ENCODE measurements at regions not wholly inside any gene's neighbourhood (a gene's known extent, or its start where the extent isn't known, plus 50 kb on each side); places are given as distances from the start of the nearest gene placed in this dataset.

- H3K79me1 ChIP-seq (ENCODE audit: low read depth, low read length), result peaks cover 5% of the 10 kb centered on the region
- H2BK15ac ChIP-seq (ENCODE audit: low read length), result peak overlapping the region; percentile 75
- no peaks in the 10 kb centered on the region for H3K9me3 ChIP-seq (replicated peaks in 1 of 2; ENCODE audit: control insufficient read depth in 2 of 2, insufficient read depth in 1 of 2, low read depth in 1 of 2, low read length in 2 of 2)
- peak overlapping the region; percentile 95 for H3K9ac ChIP-seq (ENCODE audit: low read depth, low read length, poor library complexity)
- peak overlapping the region; percentile 99 for H3K18ac ChIP-seq (ENCODE audit: low read length)
- peak overlapping the region; percentile 89 for H3K4me2 ChIP-seq (ENCODE audit: insufficient read depth, low read length, poor library complexity, severe bottlenecking)
- H3K23ac ChIP-seq (ENCODE audit: low read depth, low read length, poor library complexity), result peak overlapping the region; percentile 92
- WGBS, 2 donors (ENCODE audit: extremely low coverage in 2 of 2, insufficient read length in 2 of 2, insufficient replicate concordance in 1 of 2), result no CpG with 5 or more reads among the region's 77 CpGs
- no peak overlapping the region for H2BK12ac ChIP-seq (ENCODE audit: low read length)
- peak overlapping the region; percentile 98 for H2AFZ ChIP-seq (ENCODE audit: low read length)
- DNase-seq (ENCODE audit: low spot score), result peak; percentile 31
- H3K27ac ChIP-seq (replicated peaks; ENCODE audit: low read length), result peak overlapping the region; percentile 74
- H3K4ac ChIP-seq (ENCODE audit: low read length), result peak overlapping the region; percentile 94
- peak overlapping the region; percentile 95 for H2BK5ac ChIP-seq (ENCODE audit: low read length)
- peaks cover 0 to 16% (median 0%) of the 10 kb centered on the region in 3 experiments for H3K27me3 ChIP-seq (ENCODE audit: control insufficient read depth in 3 of 3, insufficient read depth in 3 of 3, low read depth in 1 of 3, low read length in 3 of 3)
- peak overlapping the region; percentile 83 for H3K14ac ChIP-seq (ENCODE audit: low read length)
- peaks cover 18 to 25% of the 10 kb centered on the region in 2 donors for H3K4me1 ChIP-seq (ENCODE audit: control insufficient read depth in 2 of 2, insufficient read depth in 1 of 2, low read depth in 1 of 2, low read length in 2 of 2)
- H4K8ac ChIP-seq (ENCODE audit: low read depth, low read length), result no peak overlapping the region
- H2AK5ac ChIP-seq (ENCODE audit: low read depth, low read length), result peak overlapping the region; percentile 91
- no peak overlapping the region for H4K91ac ChIP-seq (ENCODE audit: low read depth, low read length, poor library complexity)
- H2BK120ac ChIP-seq (ENCODE audit: low read depth, low read length), result peak overlapping the region; percentile 18
- peak overlapping the region; percentile 70 to 95 for H3K4me3 ChIP-seq (ENCODE audit: low read length in 2 of 2)
- H3K36me3 ChIP-seq (replicated peaks in 1 of 2; ENCODE audit: control insufficient read depth in 2 of 2, insufficient read depth in 2 of 2, low read length in 2 of 2), result no peaks in the 10 kb centered on the region
These were observed 100.3 kb upstream of the SVIL start for GRCh38 chr10:29734962-29735627.

- peak overlapping the region; percentile 95 for H3K9ac ChIP-seq (ENCODE audit: low read depth, low read length, poor library complexity)
- no CpG with 5 or more reads among the region's 10 CpGs for WGBS, 2 donors (ENCODE audit: extremely low coverage in 2 of 2, insufficient read length in 2 of 2, insufficient replicate concordance in 1 of 2)
- no peak overlapping the region for H2BK12ac ChIP-seq (ENCODE audit: low read length)
- H3K36me3 ChIP-seq (replicated peaks in 1 of 2; ENCODE audit: control insufficient read depth in 2 of 2, insufficient read depth in 2 of 2, low read length in 2 of 2), result no peaks in the 10 kb centered on the region
- H4K8ac ChIP-seq (ENCODE audit: low read depth, low read length), result no peak overlapping the region
- H3K4ac ChIP-seq (ENCODE audit: low read length), result no peak overlapping the region
- peaks cover 5% of the 10 kb centered on the region for H3K79me1 ChIP-seq (ENCODE audit: low read depth, low read length)
- peak overlapping the region; percentile 83 for H3K14ac ChIP-seq (ENCODE audit: low read length)
- peak overlapping the region; percentile 98 for H2AFZ ChIP-seq (ENCODE audit: low read length)
- peak overlapping the region; percentile 95 for H2BK5ac ChIP-seq (ENCODE audit: low read length)
- peak overlapping the region; percentile 70 to 95 for H3K4me3 ChIP-seq (ENCODE audit: low read length in 2 of 2)
- H3K4me2 ChIP-seq (ENCODE audit: insufficient read depth, low read length, poor library complexity, severe bottlenecking), result peak overlapping the region; percentile 89
- H2BK15ac ChIP-seq (ENCODE audit: low read length), result peak overlapping the region; percentile 75
- H4K91ac ChIP-seq (ENCODE audit: low read depth, low read length, poor library complexity), result no peak overlapping the region
- H3K4me1 ChIP-seq (ENCODE audit: control insufficient read depth in 2 of 2, insufficient read depth in 1 of 2, low read depth in 1 of 2, low read length in 2 of 2), result peaks cover 18 to 25% of the 10 kb centered on the region in 2 donors
- no peaks in the 10 kb centered on the region for H3K9me3 ChIP-seq (replicated peaks in 1 of 2; ENCODE audit: control insufficient read depth in 2 of 2, insufficient read depth in 1 of 2, low read depth in 1 of 2, low read length in 2 of 2)
- peak overlapping the region; percentile 24 for H3K27ac ChIP-seq (replicated peaks; ENCODE audit: low read length)
- H2AK5ac ChIP-seq (ENCODE audit: low read depth, low read length), result peak overlapping the region; percentile 91
- peak overlapping the region; percentile 99 for H3K18ac ChIP-seq (ENCODE audit: low read length)
- H2BK120ac ChIP-seq (ENCODE audit: low read depth, low read length), result peak overlapping the region; percentile 18
- H3K27me3 ChIP-seq (ENCODE audit: control insufficient read depth in 3 of 3, insufficient read depth in 3 of 3, low read depth in 1 of 3, low read length in 3 of 3), result peaks cover 0 to 15% (median 0%) of the 10 kb centered on the region in 3 experiments
- no peak for DNase-seq (ENCODE audit: low spot score)
- no peak overlapping the region for H3K23ac ChIP-seq (ENCODE audit: low read depth, low read length, poor library complexity)
These were observed 99.8 kb upstream of the SVIL start for GRCh38 chr10:29734640-29734961.

GRCh38 chr10:29733323-29733722 is 98.6 kb upstream of the SVIL start:
- Histone ChIP-seq H3K9ac (ENCODE audit: low read depth, low read length, poor library complexity) (no peak overlapping the region), H4K91ac (ENCODE audit: low read depth, low read length, poor library complexity) (no peak overlapping the region), H3K27me3 (ENCODE audit: control insufficient read depth in 3 of 3, insufficient read depth in 3 of 3, low read depth in 1 of 3, low read length in 3 of 3) (peaks cover 0 to 9% (median 0%) of the 10 kb centered on the region in 3 experiments), H2AK5ac (ENCODE audit: low read depth, low read length) (peak overlapping the region; percentile 68), H3K18ac (ENCODE audit: low read length) (peak overlapping the region; percentile 92), H3K27ac (replicated peaks; ENCODE audit: low read length) (no peak overlapping the region), H2BK120ac (ENCODE audit: low read depth, low read length) (no peak overlapping the region), H4K8ac (ENCODE audit: low read depth, low read length) (no peak overlapping the region), H3K4me1 (ENCODE audit: control insufficient read depth in 2 of 2, insufficient read depth in 1 of 2, low read depth in 1 of 2, low read length in 2 of 2) (peaks cover 28 to 30% of the 10 kb centered on the region in 2 donors), H3K9me3 (replicated peaks in 1 of 2; ENCODE audit: control insufficient read depth in 2 of 2, insufficient read depth in 1 of 2, low read depth in 1 of 2, low read length in 2 of 2) (no peaks in the 10 kb centered on the region), H2AFZ (ENCODE audit: low read length) (no peak overlapping the region), H3K79me1 (ENCODE audit: low read depth, low read length) (peaks cover 5% of the 10 kb centered on the region), H3K4me2 (ENCODE audit: insufficient read depth, low read length, poor library complexity, severe bottlenecking) (no peak overlapping the region), H3K14ac (ENCODE audit: low read length) (no peak overlapping the region), H3K36me3 (replicated peaks in 1 of 2; ENCODE audit: control insufficient read depth in 2 of 2, insufficient read depth in 2 of 2, low read length in 2 of 2) (no peaks in the 10 kb centered on the region), H3K4me3 (ENCODE audit: low read length in 2 of 2) (no peak overlapping the region), H2BK5ac (ENCODE audit: low read length) (no peak overlapping the region), H3K23ac (ENCODE audit: low read depth, low read length, poor library complexity) (peak overlapping the region; percentile 28), H3K4ac (ENCODE audit: low read length) (no peak overlapping the region), H2BK12ac (ENCODE audit: low read length) (peak overlapping the region; percentile 43), H2BK15ac (ENCODE audit: low read length) (no peak overlapping the region)
- DNase-seq (ENCODE audit: low spot score), result no peak
- WGBS, 2 donors (ENCODE audit: extremely low coverage in 2 of 2, insufficient read length in 2 of 2, insufficient replicate concordance in 1 of 2), result no CpG with 5 or more reads among the region's 6 CpGs

GRCh38 chr10:29732918-29733317 is 98.1 kb upstream of the SVIL start:
- H3K23ac ChIP-seq (ENCODE audit: low read depth, low read length, poor library complexity), result no peak overlapping the region
- peaks cover 28 to 31% of the 10 kb centered on the region in 2 donors for H3K4me1 ChIP-seq (ENCODE audit: control insufficient read depth in 2 of 2, insufficient read depth in 1 of 2, low read depth in 1 of 2, low read length in 2 of 2)
- H3K79me1 ChIP-seq (ENCODE audit: low read depth, low read length), result peaks cover 5% of the 10 kb centered on the region
- H3K9ac ChIP-seq (ENCODE audit: low read depth, low read length, poor library complexity), result no peak overlapping the region
- H4K91ac ChIP-seq (ENCODE audit: low read depth, low read length, poor library complexity), result no peak overlapping the region
- no peak overlapping the region for H4K8ac ChIP-seq (ENCODE audit: low read depth, low read length)
- no peak overlapping the region for H3K4ac ChIP-seq (ENCODE audit: low read length)
- H2BK15ac ChIP-seq (ENCODE audit: low read length), result no peak overlapping the region
- no peak overlapping the region for H3K18ac ChIP-seq (ENCODE audit: low read length)
- H2BK120ac ChIP-seq (ENCODE audit: low read depth, low read length), result no peak overlapping the region
- H2BK12ac ChIP-seq (ENCODE audit: low read length), result no peak overlapping the region
- no peaks in the 10 kb centered on the region for H3K9me3 ChIP-seq (replicated peaks in 1 of 2; ENCODE audit: control insufficient read depth in 2 of 2, insufficient read depth in 1 of 2, low read depth in 1 of 2, low read length in 2 of 2)
- no peak overlapping the region for H2BK5ac ChIP-seq (ENCODE audit: low read length)
- H3K27me3 ChIP-seq (ENCODE audit: control insufficient read depth in 3 of 3, insufficient read depth in 3 of 3, low read depth in 1 of 3, low read length in 3 of 3), result peaks cover 0 to 9% (median 0%) of the 10 kb centered on the region in 3 experiments
- no CpG with 5 or more reads among the region's 2 CpGs for WGBS, 2 donors (ENCODE audit: extremely low coverage in 2 of 2, insufficient read length in 2 of 2, insufficient replicate concordance in 1 of 2)
- no peak overlapping the region for H3K4me2 ChIP-seq (ENCODE audit: insufficient read depth, low read length, poor library complexity, severe bottlenecking)
- DNase-seq (ENCODE audit: low spot score), result no peak
- H2AFZ ChIP-seq (ENCODE audit: low read length), result no peak overlapping the region
- no peak overlapping the region for H3K27ac ChIP-seq (replicated peaks; ENCODE audit: low read length)
- H3K14ac ChIP-seq (ENCODE audit: low read length), result no peak overlapping the region
- H2AK5ac ChIP-seq (ENCODE audit: low read depth, low read length), result no peak overlapping the region
- H3K4me3 ChIP-seq (ENCODE audit: low read length in 2 of 2), result no peak overlapping the region
- H3K36me3 ChIP-seq (replicated peaks in 1 of 2; ENCODE audit: control insufficient read depth in 2 of 2, insufficient read depth in 2 of 2, low read length in 2 of 2), result no peaks in the 10 kb centered on the region

Data from neuronal stem cell (in vitro differentiated cells).